ENCODE measurements at regions not wholly inside any gene's neighbourhood (a gene's known extent, or its start where the extent isn't known, plus 50 kb on each side); places are given as distances from the start of the nearest gene placed in this dataset.
A peak's percentile ranks its signal among the peaks of the same experiment; 100 is the strongest.

- TF ChIP-seq CHD2 (IDR thresholded peaks at IDR 0.05; ENCODE audit: low read length, partially characterized antibody) (no peak), RCOR1 (IDR thresholded peaks at IDR 0.05; ENCODE audit: low read length) (no peak), USF1 (IDR thresholded peaks at IDR 0.05; ENCODE audit: borderline replicate concordance, low read depth) (0 out of 2 replicates have a peak, but pooled peaks have one; percentile 15), POLR2AphosphoS5 (IDR thresholded peaks at IDR 0.05; ENCODE audit: low read depth, low read length) (no peak), MXI1 (IDR thresholded peaks at IDR 0.05; ENCODE audit: low read depth, low read length) (no peak), RFX5 (IDR thresholded peaks at IDR 0.05; ENCODE audit: low read length) (no peak), MEF2A (IDR thresholded peaks at IDR 0.05; ENCODE audit: borderline replicate concordance, low read depth) (no peak), GABPA (IDR thresholded peaks at IDR 0.05; ENCODE audit: low read depth) (no peak), RAD21 (IDR thresholded peaks at IDR 0.05; ENCODE audit: low read length) (no peak)
- TF ChIP-seq, protein P1, sequence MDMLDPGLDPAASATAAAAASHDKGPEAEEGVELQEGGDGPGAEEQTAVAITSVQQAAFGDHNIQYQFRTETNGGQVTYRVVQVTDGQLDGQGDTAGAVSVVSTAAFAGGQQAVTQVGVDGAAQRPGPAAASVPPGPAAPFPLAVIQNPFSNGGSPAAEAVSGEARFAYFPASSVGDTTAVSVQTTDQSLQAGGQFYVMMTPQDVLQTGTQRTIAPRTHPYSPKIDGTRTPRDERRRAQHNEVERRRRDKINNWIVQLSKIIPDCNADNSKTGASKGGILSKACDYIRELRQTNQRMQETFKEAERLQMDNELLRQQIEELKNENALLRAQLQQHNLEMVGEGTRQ (IDR thresholded peaks at IDR 0.05; ENCODE audit: borderline replicate concordance, low read depth, low read length), result no peak
These were observed 200.8 kb upstream of the KCNJ16 start (continued) for GRCh38 chr17:69874175-69874670.

GRCh38 chr17:69876757-69877156, 198.3 kb upstream of the KCNJ16 start:
- ChIA-PET CTCF (interaction anchor here (0.8 to 1.1 kb wide), 2 partner anchors 9 to 46 kb away, joined by 3 read pairs; no protein-coding TSS in a partner anchor), POLR2A (no interaction called here)
- TF ChIP-seq RFX5 (IDR thresholded peaks at IDR 0.05; ENCODE audit: low read length), result no peak
- TF ChIP-seq CHD2 (IDR thresholded peaks at IDR 0.05; ENCODE audit: low read length, partially characterized antibody), result no peak
- no peak for TF ChIP-seq EZH2phosphoT487 (IDR thresholded peaks at IDR 0.05; ENCODE audit: borderline replicate concordance, low read depth)

DNA sequence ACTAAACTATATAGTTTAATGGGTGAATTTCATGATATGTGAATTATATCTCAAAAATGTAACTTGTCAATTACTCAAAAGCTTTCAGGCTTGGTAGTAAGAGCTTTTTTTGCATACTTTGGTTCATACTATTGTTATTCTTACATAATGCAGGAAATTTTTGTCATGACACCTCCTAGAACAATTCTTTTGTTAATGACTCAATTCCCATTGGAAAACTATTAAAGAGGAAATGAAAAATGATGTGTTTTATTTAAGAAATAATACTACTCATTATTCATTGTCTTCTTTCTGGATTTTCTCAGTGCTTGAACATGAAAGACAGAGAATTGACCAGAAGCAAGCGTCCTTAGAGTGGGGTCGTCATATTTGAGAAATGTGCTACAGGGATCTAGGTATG, 196.4 kb upstream of the KCNJ16 start:
- Histone ChIP-seq H3K27me3 (ENCODE audit: insufficient read depth) (no peaks in the 10 kb centered on the region), H3F3A (replicated peaks; ENCODE audit: insufficient read depth) (peaks cover 38% of the 10 kb centered on the region), H4K20me1 (ENCODE audit: insufficient read depth) (no peaks in the 10 kb centered on the region), H3K4me2 (no peak overlapping the region), H3K36me3 (replicated peaks in 1 of 2; ENCODE audit: control insufficient read depth in 1 of 2, insufficient read depth in 2 of 2, low read length in 1 of 2) (no peaks in the 10 kb centered on the region), H3K4me1 (ENCODE audit: control insufficient read depth in 1 of 2, insufficient read depth in 2 of 2, low read depth in 1 of 2, low read length in 1 of 2) (peaks cover 0 to 19% of the 10 kb centered on the region in 2 experiments; a peak in 2 of 4 replicates), H3K79me2 (ENCODE audit: insufficient read depth) (no peaks in the 10 kb centered on the region), H3K27ac (ENCODE audit: low read depth in 2 of 2, low read length in 1 of 2) (peak overlapping the region in 1 of 2 experiments; percentile 56; a peak in 2 of 4 replicates), H3K9ac (no peak overlapping the region), H2AFZ (ENCODE audit: low read depth) (no peak overlapping the region), H3K4me3 (ENCODE audit: low read depth in 2 of 2, low read length in 1 of 2) (no peak overlapping the region), H3K9me3 (0 out of 2 replicates have a peak, but pooled peaks cover 9% of the 10 kb centered on the region), H3K9me2 (no peaks in the 10 kb centered on the region)
- POLR2A ChIA-PET, result no interaction called here
- DNase-seq, result no peak
- TF ChIP-seq PBX3 (IDR thresholded peaks at IDR 0.05) (0 out of 2 replicates have a peak, but pooled peaks have one; percentile 7), ELF1 (IDR thresholded peaks at IDR 0.05) (no peak), MXI1 (IDR thresholded peaks at IDR 0.05; ENCODE audit: low read depth, low read length) (no peak), RAD21 (IDR thresholded peaks at IDR 0.05; ENCODE audit: low read length) (no peak), FOXM1 (IDR thresholded peaks at IDR 0.05; ENCODE audit: low read depth) (no peak), GATA2 (CRISPR knock-in tag; IDR thresholded peaks at IDR 0.05) (no peak), SIN3A (IDR thresholded peaks at IDR 0.05; ENCODE audit: borderline replicate concordance, low read depth, low read length) (no peak), MEF2A (IDR thresholded peaks at IDR 0.05; ENCODE audit: borderline replicate concordance, low read depth) (no peak), SMC3 (IDR thresholded peaks at IDR 0.05; ENCODE audit: low read depth, low read length) (no peak)
- 95% methylated on average over 2 of the region's 2 CpGs for WGBS (ENCODE audit: low lambda C conversion rate)
- CTCF ChIA-PET, result no interaction called here

More at GRCh38 chr17:69876757-69877156, 198.3 kb upstream of the KCNJ16 start:
- Histone ChIP-seq H2AFZ (ENCODE audit: low read depth) (no peak overlapping the region), H3K4me2 (no peak overlapping the region), H3K4me1 (ENCODE audit: control insufficient read depth in 1 of 2, insufficient read depth in 2 of 2, low read depth in 1 of 2, low read length in 1 of 2) (peaks cover under 1 to 26% of the 10 kb centered on the region in 2 experiments; a peak in 3 of 4 replicates), H3F3A (replicated peaks; ENCODE audit: insufficient read depth) (peaks cover 45% of the 10 kb centered on the region), H3K9me2 (no peaks in the 10 kb centered on the region), H3K27ac (ENCODE audit: low read depth in 2 of 2, low read length in 1 of 2) (no peak overlapping the region), H3K4me3 (ENCODE audit: low read depth in 2 of 2, low read length in 1 of 2) (no peak overlapping the region), H3K36me3 (replicated peaks in 1 of 2; ENCODE audit: control insufficient read depth in 1 of 2, insufficient read depth in 2 of 2, low read length in 1 of 2) (no peaks in the 10 kb centered on the region), H3K79me2 (ENCODE audit: insufficient read depth) (no peaks in the 10 kb centered on the region), H4K20me1 (ENCODE audit: insufficient read depth) (no peaks in the 10 kb centered on the region), H3K27me3 (ENCODE audit: insufficient read depth) (no peaks in the 10 kb centered on the region), H3K9ac (no peak overlapping the region), H3K9me3 (0 out of 2 replicates have a peak, but pooled peaks cover 9% of the 10 kb centered on the region)
- no peak for DNase-seq

All from SK-N-SH (cell line).